ENCODE measurements at regions not wholly inside any gene's neighbourhood (a gene's known extent, or its start where the extent isn't known, plus 50 kb on each side); places are given as distances from the start of the nearest gene placed in this dataset.
"Not testable (repeated sequence)": the region's sequence is repeated elsewhere in the genome, so short reads cannot be mapped to it uniquely, and the experiment has no call there.

DNA sequence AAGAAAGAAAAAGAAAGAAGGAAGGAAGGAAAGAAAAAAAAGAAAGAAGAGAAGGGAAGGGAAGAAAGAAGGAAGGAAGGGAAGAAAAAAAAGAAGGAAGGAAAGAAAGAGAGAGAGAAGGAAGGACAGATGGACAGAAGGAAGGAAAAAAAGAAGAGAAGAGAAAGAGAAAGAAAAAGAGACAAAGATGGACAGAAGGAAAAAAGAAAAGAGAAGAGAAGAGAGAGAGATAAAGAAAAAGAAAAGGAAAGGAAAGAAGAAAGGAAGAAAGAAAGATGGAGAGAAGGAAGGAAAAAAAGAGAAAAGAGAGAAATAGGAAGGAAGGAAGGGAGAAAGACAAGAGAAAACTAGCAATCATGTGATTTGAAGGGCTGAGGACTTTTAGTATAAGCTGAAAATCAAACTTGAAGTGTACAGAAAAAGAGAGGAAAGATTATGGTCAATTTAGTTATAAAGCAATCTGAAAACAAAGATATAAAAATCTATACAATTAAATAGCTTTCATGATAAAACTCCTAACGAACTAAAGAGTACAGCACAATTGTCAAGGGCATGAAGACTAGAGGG lies 115.3 kb downstream of the LTN1 start:
- DNase-seq = no peak

GRCh38 chr21:28875078-28875477 lies 117.6 kb downstream of the LTN1 start:
- no peak for DNase-seq

DNA sequence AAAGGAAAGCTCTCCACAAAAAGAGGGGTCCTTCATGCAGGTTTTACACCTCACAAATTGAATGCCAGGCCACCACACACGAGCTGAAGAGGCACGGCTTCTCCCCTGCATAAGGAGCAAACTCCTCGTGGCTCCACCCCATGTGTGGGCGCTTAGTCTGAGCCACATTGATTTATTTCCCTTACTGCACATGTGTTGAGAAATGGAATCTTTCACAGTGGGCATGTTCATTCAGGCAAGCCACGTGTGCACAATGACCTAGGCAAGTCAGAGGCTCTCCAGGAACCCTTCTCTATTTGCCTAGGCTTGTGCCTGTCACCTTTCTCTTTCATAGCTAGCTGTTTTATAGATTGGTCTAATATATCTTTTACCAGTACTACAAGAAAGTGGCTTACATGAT lies 120.5 kb downstream of the LTN1 start:
- DNase-seq = no peak

GRCh38 chr21:28871388-28872010 lies 121.2 kb downstream of the LTN1 start:
- DNase-seq = no peak

DNA sequence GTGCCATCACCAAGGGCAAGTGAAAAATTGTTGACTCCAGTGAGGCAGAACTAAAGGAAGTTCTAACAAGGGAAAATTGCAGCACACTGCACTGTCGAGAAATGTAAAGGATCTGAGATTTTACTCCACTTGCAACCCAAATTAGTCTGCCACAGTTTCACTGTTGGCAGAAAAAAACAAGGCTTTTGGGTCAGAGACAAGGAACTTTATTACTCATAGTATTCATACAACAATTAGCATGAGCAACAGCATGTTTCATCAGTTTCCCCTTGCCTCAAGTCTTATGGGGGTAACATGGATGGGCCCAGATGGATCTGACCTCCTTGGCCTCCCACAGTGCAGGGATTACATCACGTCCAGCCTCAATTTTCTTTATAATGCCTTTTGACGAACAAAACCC lies 125.3 kb downstream of the LTN1 start:
- no peak for DNase-seq

GRCh38 chr21:28865488-28866186 lies 127.0 kb downstream of the LTN1 start:
- DNase-seq = no peak

- DNase-seq = no peak
Measured at GRCh38 chr21:28858424-28858823, 134.3 kb downstream of the LTN1 start.

GRCh38 chr21:28857752-28858151 lies 134.9 kb downstream of the LTN1 start:
- DNase-seq = no peak

- DNase-seq = no peak
Measured at GRCh38 chr21:28856588-28857250, 136.0 kb downstream of the LTN1 start.

GRCh38 chr21:28852706-28853105 lies 140.0 kb downstream of the LTN1 start:
- DNase-seq = no peak

GRCh38 chr21:28851645-28852044 lies 141.0 kb downstream of the LTN1 start:
- no peak for DNase-seq

DNA sequence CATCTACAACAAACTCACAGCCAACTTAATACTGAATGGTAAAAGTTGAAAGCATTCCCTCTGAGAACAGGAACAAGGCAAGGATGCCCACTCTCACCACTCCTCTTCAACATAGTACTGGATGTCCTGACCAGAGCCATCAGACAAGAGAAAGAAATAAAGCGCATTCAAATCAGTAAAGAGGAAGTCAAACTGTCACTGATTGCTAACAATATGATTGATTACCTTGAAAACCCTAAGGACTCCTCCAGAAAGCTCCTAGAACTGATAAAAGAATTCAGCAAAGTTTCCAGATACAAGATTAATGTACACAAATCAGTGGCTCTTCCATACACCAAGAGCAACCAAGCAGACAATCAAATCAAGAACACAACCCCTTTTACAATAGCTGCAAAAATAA lies 153.4 kb downstream of the LTN1 start:
- DNase-seq = not testable (repeated sequence)

- DNase-seq = not testable (repeated sequence)
Measured at GRCh38 chr21:28837426-28837825, 155.3 kb downstream of the LTN1 start.

GRCh38 chr21:28836588-28836987 lies 156.1 kb downstream of the LTN1 start:
- not testable (repeated sequence) for DNase-seq

- no peak for DNase-seq
Measured at GRCh38 chr21:28834335-28835238, 158.1 kb downstream of the LTN1 start.

GRCh38 chr21:28833609-28834008 lies 159.1 kb downstream of the LTN1 start:
- DNase-seq = no peak

- DNase-seq = no peak
Measured at GRCh38 chr21:28833182-28833581, 159.5 kb downstream of the LTN1 start.

- no peak for DNase-seq
Measured at GRCh38 chr21:28832715-28833061, 160.0 kb downstream of the LTN1 start.

GRCh38 chr21:28832013-28832714 lies 160.5 kb downstream of the LTN1 start:
- DNase-seq = no peak

DNA sequence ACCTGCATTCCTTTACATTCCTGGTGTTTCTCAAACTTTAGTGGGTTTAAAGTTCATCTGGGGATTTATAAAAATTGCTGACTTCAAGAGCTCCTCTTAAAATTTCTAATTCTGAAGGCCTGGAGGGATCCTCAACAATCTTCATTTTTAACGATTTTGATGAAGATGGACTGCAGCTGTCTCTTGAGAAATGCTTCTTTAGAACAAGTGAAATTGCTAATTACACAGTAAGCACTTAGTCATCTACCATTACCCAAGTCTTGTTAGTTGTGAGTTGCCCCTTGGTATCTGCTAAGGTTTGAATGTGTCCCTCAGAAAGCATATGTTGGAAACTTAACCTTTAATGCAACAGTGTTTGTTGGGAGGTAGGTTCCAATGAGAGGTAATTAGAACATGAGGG lies 163.7 kb downstream of the LTN1 start:
- no peak for DNase-seq

DNA sequence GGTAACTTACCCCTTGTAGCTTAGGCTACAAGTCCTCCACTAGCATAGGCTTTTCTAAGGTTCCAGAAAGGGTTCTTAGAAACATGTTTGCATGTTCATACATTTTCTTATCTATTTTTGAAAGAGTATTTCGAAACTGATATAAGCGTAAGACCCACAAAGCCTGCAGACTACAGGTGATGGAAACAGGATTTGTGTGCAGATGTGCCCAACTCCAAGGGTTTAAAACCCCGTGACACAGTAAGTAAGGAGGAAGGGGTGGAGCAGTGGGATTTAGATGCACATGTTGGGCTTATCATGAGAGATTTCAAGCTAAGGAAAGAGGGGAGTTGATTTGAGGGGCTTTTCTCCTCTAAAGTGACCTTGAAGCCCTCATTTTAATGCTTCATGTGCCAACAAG lies 164.7 kb downstream of the LTN1 start:
- no peak for DNase-seq

DNA sequence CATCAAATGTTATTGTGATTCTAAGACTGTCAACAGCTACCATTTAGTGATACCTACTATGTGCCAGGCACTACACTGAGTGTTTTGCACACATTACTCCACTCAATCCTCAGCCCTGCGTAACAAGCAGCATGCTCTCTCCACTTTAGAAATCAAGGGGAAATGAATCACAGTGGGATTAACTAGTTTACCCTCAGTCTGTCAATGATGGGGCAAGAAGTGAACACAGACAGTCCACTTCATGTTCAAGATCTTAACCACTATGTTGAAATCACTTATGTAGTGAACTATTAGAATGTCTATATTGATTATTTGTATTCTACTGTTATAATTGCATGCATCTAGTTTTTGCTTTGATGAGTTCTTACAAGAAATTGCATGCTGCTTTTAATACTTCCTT lies 165.3 kb downstream of the LTN1 start:
- no peak for DNase-seq

All from activated CD8-positive, alpha-beta memory T cell treated with anti-CD3 and anti-CD28 coated beads, Interleukin-2, amount 50 U/mL, for 4 hours (primary cell).